Endothelial cell (in vitro differentiated cells): ENCODE measurements at regions not wholly inside any gene's neighbourhood (a gene's known extent, or its start where the extent isn't known, plus 50 kb on each side); places are given as distances from the start of the nearest gene placed in this dataset.

Experiments used
- DNase-seq: peaks from one replicate; pipeline ENCODE4 v3.0.0; 2021; ENCODE audit warnings: low spot score
- H3K27ac Mint-ChIP-seq: one replicate; pipeline ENCODE4 v1.8.0; 2021; ENCODE audit warnings: mixed read lengths, inconsistent platforms; ENCODE audit not compliant: unreplicated experiment
- H3K27me3 Mint-ChIP-seq: one replicate; pipeline ENCODE4 v1.8.0; 2021; ENCODE audit warnings: mild to moderate bottlenecking, moderate library complexity, mixed read lengths, inconsistent platforms; ENCODE audit not compliant: unreplicated experiment
- H3K36me3 Mint-ChIP-seq: one replicate; pipeline ENCODE4 v1.8.0; 2021; ENCODE audit warnings: mild to moderate bottlenecking, low read depth, mixed read lengths, inconsistent platforms; ENCODE audit not compliant: unreplicated experiment
- H3K4me1 Mint-ChIP-seq: one replicate; pipeline ENCODE4 v1.8.0; 2021; ENCODE audit warnings: mild to moderate bottlenecking, mixed read lengths, inconsistent platforms; ENCODE audit not compliant: unreplicated experiment
- H3K4me3 Mint-ChIP-seq: one replicate; pipeline ENCODE4 v1.8.0; 2021; ENCODE audit warnings: mild to moderate bottlenecking, mixed read lengths, inconsistent platforms; ENCODE audit not compliant: unreplicated experiment
- H3K9me3 Mint-ChIP-seq: one replicate; pipeline ENCODE4 v1.8.0; 2021; ENCODE audit warnings: mixed read lengths, inconsistent platforms; ENCODE audit not compliant: unreplicated experiment
- CTCF ChIP-seq: fragments of 200-600 bp; sonication (generic); IDR thresholded peaks from one replicate; pipeline ENCODE4 v1.5.0; 2021; ENCODE audit warnings: antibody characterized with exemption; ENCODE audit not compliant: unreplicated experiment

DNA sequence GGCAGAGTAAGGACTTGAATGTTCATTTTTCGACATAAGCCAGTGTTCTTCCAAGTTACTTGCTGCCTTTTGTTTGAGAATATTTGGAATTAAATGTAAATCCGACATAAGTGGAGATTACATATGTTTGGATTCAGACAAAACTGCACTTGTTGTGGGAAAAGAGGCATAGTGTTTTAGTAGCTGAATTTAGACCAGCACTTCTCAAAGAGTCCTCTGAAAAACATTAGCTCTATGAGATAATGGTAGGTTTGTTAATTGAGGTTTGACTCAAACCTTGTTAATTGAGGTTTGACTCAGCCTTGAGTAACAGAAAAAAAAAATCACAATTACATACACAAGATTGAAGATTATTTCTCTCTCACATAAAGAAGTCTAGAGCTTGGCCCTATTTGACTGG is 132.5 kb downstream of the NSUN3 start:
- H3K27me3 Mint-ChIP-seq: no peaks in the 10 kb centered on the region
- H3K36me3 Mint-ChIP-seq: no peaks in the 10 kb centered on the region
- no peak overlapping the region for H3K4me3 Mint-ChIP-seq
- H3K27ac Mint-ChIP-seq: no peak overlapping the region
- DNase-seq: no peak
- H3K9me3 Mint-ChIP-seq: no peaks in the 10 kb centered on the region
- no peak for TF ChIP-seq CTCF
- H3K4me1 Mint-ChIP-seq: no peaks in the 10 kb centered on the region

DNA sequence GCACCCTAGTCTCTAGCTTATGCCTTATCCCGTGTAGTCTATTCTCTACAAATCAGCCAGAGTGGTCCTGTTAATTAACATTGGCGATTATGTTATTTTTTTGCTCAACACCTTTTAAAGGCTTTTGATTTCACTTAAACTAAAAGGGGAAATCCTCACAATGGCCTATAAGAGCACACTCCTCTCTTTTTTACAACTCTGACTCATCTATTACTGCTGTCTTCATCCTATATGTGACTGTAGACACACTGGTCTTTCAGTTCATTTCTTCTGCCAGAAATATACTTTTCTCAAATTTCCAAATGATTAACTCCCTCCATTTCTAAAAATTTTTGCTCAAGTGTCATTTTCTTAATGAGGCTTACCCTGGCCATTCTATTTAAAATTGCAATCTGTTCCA is 143.4 kb downstream of the NSUN3 start:
- no peak for TF ChIP-seq CTCF
- no peaks in the 10 kb centered on the region for H3K36me3 Mint-ChIP-seq
- H3K4me3 Mint-ChIP-seq: no peak overlapping the region
- no peaks in the 10 kb centered on the region for H3K9me3 Mint-ChIP-seq
- no peak overlapping the region for H3K27ac Mint-ChIP-seq
- no peak for DNase-seq
- no peaks in the 10 kb centered on the region for H3K4me1 Mint-ChIP-seq
- no peaks in the 10 kb centered on the region for H3K27me3 Mint-ChIP-seq

DNA sequence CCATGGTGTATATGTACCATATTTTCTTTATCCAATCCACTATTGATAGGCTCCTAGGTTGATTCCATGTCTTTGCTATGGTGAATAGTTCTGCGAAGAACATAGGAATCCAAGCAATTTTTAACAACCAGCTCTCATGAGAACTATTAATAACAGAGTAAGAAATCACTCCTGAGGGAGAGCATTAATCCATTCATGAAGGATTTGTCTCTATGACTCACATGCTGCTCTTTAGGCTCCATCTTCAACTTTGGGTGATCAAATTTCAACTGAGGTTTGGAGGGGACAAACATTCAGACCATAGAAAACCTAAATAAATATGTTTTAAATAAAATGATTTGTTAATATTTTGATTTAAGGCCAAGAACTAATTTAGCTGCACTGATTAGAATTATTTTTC is 147.4 kb downstream of the NSUN3 start:
- no peak for DNase-seq

GRCh38 chr3:94217406-94217805 is 154.5 kb downstream of the NSUN3 start:
- H3K9me3 Mint-ChIP-seq: no peaks in the 10 kb centered on the region
- H3K4me3 Mint-ChIP-seq: no peak overlapping the region
- no peak overlapping the region for H3K27ac Mint-ChIP-seq
- H3K4me1 Mint-ChIP-seq: no peaks in the 10 kb centered on the region
- no peak for TF ChIP-seq CTCF
- peaks cover 2% of the 10 kb centered on the region for H3K27me3 Mint-ChIP-seq
- no peaks in the 10 kb centered on the region for H3K36me3 Mint-ChIP-seq
- no peak for DNase-seq

More for the DNA sequence above, 147.4 kb downstream of the NSUN3 start:
- H3K36me3 Mint-ChIP-seq: no peaks in the 10 kb centered on the region
- H3K27ac Mint-ChIP-seq: no peak overlapping the region
- no peak overlapping the region for H3K4me3 Mint-ChIP-seq
- H3K4me1 Mint-ChIP-seq: no peaks in the 10 kb centered on the region
- H3K9me3 Mint-ChIP-seq: no peaks in the 10 kb centered on the region
- no peaks in the 10 kb centered on the region for H3K27me3 Mint-ChIP-seq
- TF ChIP-seq CTCF: no peak

GRCh38 chr3:94220426-94220825 is 157.6 kb downstream of the NSUN3 start:
- Mint-ChIP-seq H3K4me1 (no peaks in the 10 kb centered on the region), H3K36me3 (no peaks in the 10 kb centered on the region), H3K9me3 (no peaks in the 10 kb centered on the region), H3K4me3 (no peak overlapping the region), H3K27ac (no peak overlapping the region), H3K27me3 (peaks cover 2% of the 10 kb centered on the region)
- no peak for TF ChIP-seq CTCF
- DNase-seq: no peak
